Smooth muscle cell (in vitro differentiated cells): ENCODE measurements at regions not wholly inside any gene's neighbourhood (a gene's known extent, or its start where the extent isn't known, plus 50 kb on each side); places are given as distances from the start of the nearest gene placed in this dataset.
A peak's percentile ranks its signal among the peaks of the same experiment; 100 is the strongest.

Source experiments
- DNase-seq: peaks from one replicate; lab custom pipeline; 2025; ENCODE audit not compliant: unreplicated experiment; lab: John Stamatoyannopoulos, UW
- H2AFZ ChIP-seq: fragments of 200-600 bp; sonication (generic); 2 replicates; pipeline ENCODE4 v1.6.0; 2016; ENCODE audit warnings: antibody characterized with exemption, low read depth, mild to moderate bottlenecking
- H3F3A ChIP-seq: fragments of 200-600 bp; sonication (generic); 2 replicates; pipeline ENCODE4 v1.6.0; 2017; ENCODE audit warnings: antibody characterized with exemption, low read depth
- H3K27ac ChIP-seq: fragments of 200-600 bp; sonication (generic); 2 replicates; pipeline ENCODE4 v1.5.1; 2016; ENCODE audit warnings: low read depth, mild to moderate bottlenecking
- H3K27me3 ChIP-seq: fragments of 200-600 bp; sonication (generic); 2 replicates; pipeline ENCODE4 v1.6.1; 2016; ENCODE audit warnings: low read depth, mild to moderate bottlenecking
- H3K36me3 ChIP-seq: fragments of 200-600 bp; sonication (generic); 2 replicates; pipeline ENCODE4 v1.5.1; 2016; ENCODE audit warnings: low read depth
- H3K4me1 ChIP-seq: fragments of 200-600 bp; sonication (generic); 2 replicates; pipeline ENCODE4 v1.5.1; 2016; ENCODE audit warnings: low read depth
- H3K4me2 ChIP-seq: fragments of 200-600 bp; sonication (generic); 2 replicates; pipeline ENCODE4 v1.6.0; 2016; ENCODE audit warnings: mild to moderate bottlenecking
- H3K4me3 ChIP-seq: fragments of 200-600 bp; sonication (generic); 2 replicates; pipeline ENCODE4 v1.5.1; 2016; ENCODE audit warnings: mild to moderate bottlenecking
- H3K79me2 ChIP-seq: fragments of 200-600 bp; sonication (generic); 2 replicates; pipeline ENCODE4 v1.6.0; 2016; ENCODE audit warnings: low read depth, mild to moderate bottlenecking
- H3K9ac ChIP-seq: fragments of 200-600 bp; sonication (generic); 2 replicates; pipeline ENCODE4 v1.6.0; 2016; ENCODE audit warnings: low read depth
- H3K9me3 ChIP-seq: fragments of 200-600 bp; sonication (generic); replicated peaks from 2 replicates; pipeline ENCODE4 v1.5.1; 2016; ENCODE audit warnings: low read depth
- H4K20me1 ChIP-seq: fragments of 200-600 bp; sonication (generic); 2 replicates; pipeline ENCODE4 v1.6.0; 2016; ENCODE audit warnings: low read depth
- CTCF ChIP-seq: fragments of 200-600 bp; sonication (generic); IDR thresholded peaks from 2 replicates; pipeline ENCODE4 v1.5.1; 2017; ENCODE audit warnings: borderline replicate concordance, mild to moderate bottlenecking, antibody characterized with exemption; ENCODE audit not compliant: insufficient read depth, poor library complexity, severe bottlenecking
- WGBS: methylation state at CpG from one replicate; pipeline ENCODE4 v1.1.7; 2016; ENCODE audit warnings: low lambda C conversion rate; 5-methylcytosine and 5-hydroxymethylcytosine counted together

DNA sequence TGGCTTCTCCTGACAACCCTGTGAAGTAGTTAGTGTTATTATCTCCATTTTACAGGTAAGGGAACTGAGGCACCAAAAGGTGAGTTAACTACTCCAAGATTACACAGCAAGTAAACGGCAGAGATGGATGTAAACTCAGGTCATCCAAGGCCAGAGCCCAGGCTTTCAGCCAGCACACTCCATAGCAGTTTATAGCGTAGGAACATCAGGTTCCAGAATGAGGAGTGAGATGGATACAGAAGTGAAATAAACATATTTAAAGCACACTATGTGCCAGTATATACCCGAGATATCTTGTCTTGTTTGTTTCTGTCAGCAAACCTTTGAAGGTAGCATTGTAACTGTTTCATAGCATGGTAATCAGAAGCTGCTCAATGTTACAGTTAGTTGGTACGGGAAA is 279.0 kb downstream of the OXSM start:
- Histone ChIP-seq H3K4me3 (no peak overlapping the region), H3K9me3 (no peaks in the 10 kb centered on the region), H3K27ac (no peak overlapping the region), H3K36me3 (no peaks in the 10 kb centered on the region), H3K9ac (no peak overlapping the region), H3K27me3 (no peaks in the 10 kb centered on the region), H3F3A (no peaks in the 10 kb centered on the region), H3K4me2 (no peak overlapping the region), H3K79me2 (no peaks in the 10 kb centered on the region), H3K4me1 (no peaks in the 10 kb centered on the region), H2AFZ (no peak overlapping the region), H4K20me1 (no peaks in the 10 kb centered on the region)
- DNase-seq = no peak
- TF ChIP-seq CTCF = no peak
- WGBS = 88% methylated on average over 4 of the region's 4 CpGs

DNA sequence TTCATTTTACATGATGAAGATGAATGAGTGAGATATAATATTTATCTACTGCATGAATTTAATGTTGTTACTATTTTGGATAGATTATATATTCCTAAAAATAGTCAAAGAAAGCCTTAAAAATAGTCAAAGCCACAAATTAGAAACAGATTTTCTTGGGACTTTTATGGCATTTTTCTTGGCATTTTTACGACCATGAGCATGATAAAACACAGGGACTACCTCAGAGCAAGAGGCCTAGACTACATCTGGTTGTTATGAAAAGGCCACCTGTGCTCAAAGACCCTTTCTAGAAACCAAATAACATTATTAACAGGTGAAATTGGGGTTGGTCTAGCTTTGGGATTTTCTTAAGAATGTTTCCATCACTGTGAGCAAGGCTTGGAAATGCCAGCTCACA is 281.0 kb downstream of the OXSM start:
- no peak for TF ChIP-seq CTCF
- no peaks in the 10 kb centered on the region for H3K27me3 ChIP-seq
- H2AFZ ChIP-seq = no peak overlapping the region
- no peaks in the 10 kb centered on the region for H3K4me1 ChIP-seq
- no peaks in the 10 kb centered on the region for H3K36me3 ChIP-seq
- H3K9me3 ChIP-seq = no peaks in the 10 kb centered on the region
- no peak overlapping the region for H3K27ac ChIP-seq
- 42% methylated on average over 1 of the region's 1 CpG for WGBS
- H3F3A ChIP-seq = no peaks in the 10 kb centered on the region
- DNase-seq = no peak
- H3K4me3 ChIP-seq = no peak overlapping the region
- H3K4me2 ChIP-seq = peak overlapping the region; percentile 17
- no peaks in the 10 kb centered on the region for H4K20me1 ChIP-seq
- H3K79me2 ChIP-seq = no peaks in the 10 kb centered on the region
- no peak overlapping the region for H3K9ac ChIP-seq

DNA sequence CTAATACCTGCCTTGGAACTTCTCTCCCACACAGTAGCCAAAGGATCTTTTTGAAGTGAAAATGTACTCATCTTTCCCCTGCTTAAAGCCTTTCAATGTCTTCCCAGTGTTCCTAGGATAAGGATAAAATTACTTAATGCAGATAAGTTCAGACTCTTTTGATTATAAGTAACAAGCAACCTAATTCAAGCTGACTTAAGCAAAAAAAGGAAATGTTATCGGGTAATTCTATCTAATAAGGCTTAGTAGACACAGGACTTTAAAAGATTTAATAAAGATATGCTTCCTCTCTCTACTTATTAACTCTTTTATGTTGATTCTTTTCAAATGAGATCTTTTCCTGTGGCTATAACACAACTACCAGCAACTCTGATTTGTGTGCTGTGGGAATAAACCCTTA is 284.2 kb downstream of the OXSM start:
- Histone ChIP-seq H3K4me1 (no peaks in the 10 kb centered on the region), H3K79me2 (no peaks in the 10 kb centered on the region), H3K4me3 (no peak overlapping the region), H3K27me3 (no peaks in the 10 kb centered on the region), H2AFZ (no peak overlapping the region), H4K20me1 (no peaks in the 10 kb centered on the region), H3K9me3 (no peaks in the 10 kb centered on the region), H3K36me3 (no peaks in the 10 kb centered on the region), H3K4me2 (peak overlapping the region; percentile 41), H3K27ac (no peak overlapping the region), H3K9ac (no peak overlapping the region), H3F3A (no peaks in the 10 kb centered on the region)
- DNase-seq = no peak
- no peak for TF ChIP-seq CTCF
- WGBS = 85% methylated on average over 1 of the region's 1 CpG

DNA sequence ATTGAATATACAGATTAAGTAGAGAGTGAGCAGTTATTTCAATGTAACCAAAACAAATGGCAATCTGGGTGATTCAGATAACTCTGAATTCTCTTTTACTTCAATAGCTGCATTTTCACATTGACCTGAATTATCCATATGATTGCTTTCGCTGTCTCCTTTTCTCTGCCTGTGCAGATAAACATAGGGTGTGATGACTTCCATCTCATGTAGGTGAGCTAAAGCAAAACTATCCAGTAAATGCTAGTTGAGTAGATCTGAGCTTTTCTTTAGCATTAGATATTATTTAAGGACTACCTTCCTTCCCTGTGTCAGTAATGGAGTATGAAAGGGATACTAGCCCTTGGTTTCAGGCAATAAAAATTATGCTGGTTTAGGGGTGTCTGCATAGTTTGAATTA is 288.6 kb downstream of the OXSM start:
- Histone ChIP-seq H3K4me3 (no peak overlapping the region), H3F3A (no peaks in the 10 kb centered on the region), H3K4me1 (no peaks in the 10 kb centered on the region), H3K27me3 (no peaks in the 10 kb centered on the region), H3K79me2 (no peaks in the 10 kb centered on the region), H3K27ac (no peak overlapping the region), H4K20me1 (no peaks in the 10 kb centered on the region), H3K9ac (no peak overlapping the region), H2AFZ (no peak overlapping the region), H3K4me2 (no peak overlapping the region), H3K9me3 (no peaks in the 10 kb centered on the region), H3K36me3 (no peaks in the 10 kb centered on the region)
- 93% methylated on average over 1 of the region's 1 CpG for WGBS
- no peak for DNase-seq
- no peak for TF ChIP-seq CTCF
